H1 (cell line): ENCODE measurements at regions not wholly inside any gene's neighbourhood (a gene's known extent, or its start where the extent isn't known, plus 50 kb on each side); places are given as distances from the start of the nearest gene placed in this dataset.

Source experiments
- CTCF ChIA-PET: fragments of 300-600 bp; sonication (Branson Sonifier 250); formaldehyde crosslinking; loops from one replicate; lab custom pipeline; 2021; ENCODE audit not compliant: partially characterized antibody; lab: Charles Lee
- POLR2A ChIA-PET: fragments of 300-600 bp; sonication (Branson Sonifier 250); formaldehyde crosslinking; loops from one replicate; lab custom pipeline; 2021; ENCODE audit warnings: inconsistent platforms; ENCODE audit not compliant: partially characterized antibody; lab: Charles Lee
- DNase-seq, 2 experiments: peaks; one replicate each; pipeline versions ENCODE4 v3.0.0 to v3.0.0-alpha.2; 2010 to 2022; ENCODE audit warnings: low spot score in 2 of 2, low read depth in 1 of 2, mixed read lengths in 1 of 2
- FAIRE-seq: peaks from 2 replicates; lab custom pipeline; 2011; peaks lifted over from hg19 to GRCh38; lab: Jason Lieb, UNC
- H2AFZ ChIP-seq: 2 replicates; pipeline ENCODE4 v1.8.1; 2012; ENCODE audit warnings: low read length, inconsistent platforms
- H2AK5ac ChIP-seq: 2 replicates; pipeline ENCODE4 v1.6.1; 2013; ENCODE audit warnings: low read depth, low read length
- H2BK120ac ChIP-seq: replicated peaks from 2 replicates; pipeline ENCODE3; 2013; ENCODE audit warnings: low read depth, low read length, inconsistent platforms
- H2BK12ac ChIP-seq: 2 replicates; pipeline ENCODE4 v1.6.1; 2013; ENCODE audit warnings: low read depth, low read length
- H2BK15ac ChIP-seq: 2 replicates; pipeline ENCODE4 v1.6.1; 2013; ENCODE audit warnings: low read length
- H2BK20ac ChIP-seq: 2 replicates; pipeline ENCODE4 v1.6.1; 2013; ENCODE audit warnings: low read length
- H2BK5ac ChIP-seq: 2 replicates; pipeline ENCODE4 v1.6.1; 2013; ENCODE audit warnings: low read depth, low read length
- H3K14ac ChIP-seq: 2 replicates; pipeline ENCODE4 v1.6.1; 2013; ENCODE audit warnings: inconsistent platforms; ENCODE audit not compliant: insufficient read length
- H3K18ac ChIP-seq: 2 replicates; pipeline ENCODE4 v1.6.1; 2013; ENCODE audit warnings: low read length; ENCODE audit errors: extremely low read depth
- H3K23ac ChIP-seq: 2 replicates; pipeline ENCODE4 v1.6.1; 2013; ENCODE audit warnings: inconsistent platforms; ENCODE audit not compliant: insufficient read length
- H3K23me2 ChIP-seq: 2 replicates; pipeline ENCODE4 v1.6.1; 2013; ENCODE audit warnings: low read depth, low read length
- H3K27ac ChIP-seq: 2 replicates; pipeline ENCODE4 v1.6.1; 2011; ENCODE audit warnings: low read depth, low read length, inconsistent platforms
- H3K27me3 ChIP-seq, 4 experiments: replicated peaks in 1 of 4; 1 replicate in 1 of 4; 2 replicates in 3 of 4; pipeline versions ENCODE4 v1.6.1 to v1.8.1; 2011 to 2013; ENCODE audit warnings: low read length in 3 of 4, mild to moderate bottlenecking in 3 of 4, inconsistent platforms in 2 of 4, mixed read lengths in 2 of 4, moderate library complexity in 1 of 4; ENCODE audit not compliant: control insufficient read depth in 3 of 4, insufficient read depth in 3 of 4; ENCODE audit errors: extremely low read depth in 1 of 4
- H3K36me3 ChIP-seq, 4 experiments: 2 replicates each; pipeline versions ENCODE4 v1.6.1 to v1.8.1; 2011 to 2013; ENCODE audit warnings: mild to moderate bottlenecking in 4 of 4, low read length in 3 of 4, moderate library complexity in 2 of 4, control low read depth in 1 of 4, inconsistent platforms in 1 of 4; ENCODE audit not compliant: insufficient read depth in 4 of 4, control insufficient read depth in 2 of 4
- H3K4ac ChIP-seq: replicated peaks from 2 replicates; pipeline ENCODE3; 2013; ENCODE audit warnings: low read length, low read depth, mixed read lengths, inconsistent platforms; ENCODE audit not compliant: insufficient read length
- H3K4me1 ChIP-seq, 4 experiments: replicated peaks in 1 of 4; 1 replicate in 1 of 4; 2 replicates in 3 of 4; pipeline versions ENCODE4 v1.6.1 to v1.8.1; 2011 to 2013; ENCODE audit warnings: low read length in 3 of 4, inconsistent platforms in 2 of 4, mixed read lengths in 1 of 4; ENCODE audit not compliant: insufficient read depth in 4 of 4, control insufficient read depth in 3 of 4
- H3K4me2 ChIP-seq, 2 experiments: 2 replicates each; pipeline versions ENCODE4 v1.6.1 to v1.8.1; 2011 to 2013; ENCODE audit warnings: low read depth in 2 of 2, low read length in 2 of 2, control low read depth in 1 of 2, inconsistent platforms in 1 of 2, mild to moderate bottlenecking in 1 of 2; ENCODE audit not compliant: insufficient read depth in 1 of 2
- H3K4me3 ChIP-seq, 4 experiments: fragments of 200-600, 300-600 bp in 1 of 4; sonication (generic), shearing (Covaris generic), sonication (Bioruptor Twin) in 1 of 4; 2 replicates each; pipeline versions ENCODE4 v1.5.1 to v1.8.1; 2011 to 2016; ENCODE audit warnings: low read length in 4 of 4, low read depth in 3 of 4, control low read depth in 2 of 4, inconsistent platforms in 2 of 4, mild to moderate bottlenecking in 2 of 4, mixed read lengths in 1 of 4, moderate library complexity in 1 of 4; ENCODE audit not compliant: insufficient read depth in 2 of 4; ENCODE audit errors: extremely low read depth in 1 of 4
- H3K56ac ChIP-seq: replicated peaks from 2 replicates; pipeline ENCODE3; 2013; ENCODE audit warnings: low read depth, mild to moderate bottlenecking, mixed read lengths, low read length, inconsistent platforms; ENCODE audit not compliant: insufficient read length
- H3K79me1 ChIP-seq: 2 replicates; pipeline ENCODE4 v1.6.1; 2013; ENCODE audit warnings: low read depth, low read length, control low read depth
- H3K79me2 ChIP-seq, 2 experiments: 2 replicates each; pipeline versions ENCODE4 v1.6.1 to v1.8.1; 2012 to 2013; ENCODE audit warnings: low read length in 2 of 2, mild to moderate bottlenecking in 2 of 2, inconsistent platforms in 1 of 2; ENCODE audit not compliant: insufficient read depth in 2 of 2, control insufficient read depth in 1 of 2
- H3K9ac ChIP-seq, 4 experiments: replicated peaks in 1 of 4; 1 replicate in 1 of 4; 2 replicates in 3 of 4; pipeline versions ENCODE4 v1.6.1 to v1.8.1; 2011 to 2013; ENCODE audit warnings: low read depth in 3 of 4, low read length in 3 of 4, control low read depth in 2 of 4, mild to moderate bottlenecking in 2 of 4, moderate library complexity in 2 of 4, inconsistent platforms in 1 of 4; ENCODE audit errors: extremely low read depth in 1 of 4
- H3K9me3 ChIP-seq, 2 experiments: 2 replicates each; pipeline versions ENCODE4 v1.6.1 to v1.8.1; 2012 to 2013; ENCODE audit warnings: mild to moderate bottlenecking in 2 of 2, moderate library complexity in 2 of 2, control low read depth in 1 of 2, inconsistent platforms in 1 of 2, low read depth in 1 of 2, low read length in 1 of 2, mixed read lengths in 1 of 2; ENCODE audit not compliant: insufficient read depth in 2 of 2
- H4K20me1 ChIP-seq, 2 experiments: replicated peaks in 1 of 2; 2 replicates each; pipeline versions ENCODE3 to v1.8.1; 2011 to 2013; ENCODE audit warnings: inconsistent platforms in 2 of 2, low read length in 2 of 2, mild to moderate bottlenecking in 1 of 2; ENCODE audit not compliant: insufficient read depth in 2 of 2, control insufficient read depth in 1 of 2
- H4K5ac ChIP-seq: 2 replicates; pipeline ENCODE4 v1.6.1; 2013; ENCODE audit warnings: low read length, low read depth, mixed read lengths, inconsistent platforms; ENCODE audit not compliant: insufficient read length
- H4K8ac ChIP-seq: 2 replicates; pipeline ENCODE4 v1.8.0; 2013; ENCODE audit warnings: mild to moderate bottlenecking, moderate library complexity, low read length, inconsistent platforms; ENCODE audit not compliant: insufficient read depth; ENCODE audit errors: extremely low read depth
- H4K91ac ChIP-seq: replicated peaks from 2 replicates; pipeline ENCODE3; 2013; ENCODE audit warnings: low read length, mixed read lengths, inconsistent platforms; ENCODE audit not compliant: insufficient read length
- EGR1 ChIP-seq: IDR thresholded peaks from 2 replicates; pipeline ENCODE4 v1.6.1; 2011; ENCODE audit warnings: low read depth, low read length, borderline replicate concordance
- WGBS, 2 experiments: shearing (Covaris generic) in 1 of 2; methylation state at CpG; one replicate each; pipeline versions ENCODE4 v1.1.6 to v1.1.7; 2013 to 2015; ENCODE audit warnings: low lambda C conversion rate in 2 of 2, mixed read lengths in 2 of 2, inconsistent platforms in 1 of 2, low coverage in 1 of 2, missing lambda C conversion rate in 1 of 2; ENCODE audit not compliant: insufficient replicate concordance in 2 of 2, insufficient coverage in 1 of 2, insufficient read length in 1 of 2; ENCODE audit errors: extremely low coverage in 1 of 2, missing lambda C conversion rate in 1 of 2; 5-methylcytosine and 5-hydroxymethylcytosine counted together

- POLR2A ChIA-PET: no interaction called here
Measured at GRCh38 chr2:21746499-21746898, 622.7 kb downstream of the TDRD15 start.

More at GRCh38 chr2:21746499-21746898, 622.7 kb downstream of the TDRD15 start:
- no peak overlapping the region for H3K23ac ChIP-seq
- no peak overlapping the region for H4K5ac ChIP-seq
- no peak overlapping the region for H3K14ac ChIP-seq
- H3K4me1 ChIP-seq: no peaks in the 10 kb centered on the region
- H3K79me1 ChIP-seq: no peaks in the 10 kb centered on the region
- H2BK15ac ChIP-seq: no peak overlapping the region
- H3K9ac ChIP-seq: no peak overlapping the region
- H4K8ac ChIP-seq: no peak overlapping the region
- no peaks in the 10 kb centered on the region for H3K23me2 ChIP-seq
- H3K27ac ChIP-seq: no peak overlapping the region
- FAIRE-seq (no peak), DNase-seq (no peak)
- no peak overlapping the region for H2BK12ac ChIP-seq
- no peak overlapping the region for H2BK120ac ChIP-seq
- no peak overlapping the region for H2BK5ac ChIP-seq
- H3K4me3 ChIP-seq: no peak overlapping the region
- H2BK20ac ChIP-seq: no peak overlapping the region
- H3K79me2 ChIP-seq: no peaks in the 10 kb centered on the region
- no peak overlapping the region for H3K4ac ChIP-seq
- H3K36me3 ChIP-seq: no peaks in the 10 kb centered on the region
- H2AFZ ChIP-seq: no peak overlapping the region
- no peaks in the 10 kb centered on the region for H4K20me1 ChIP-seq
- TF ChIP-seq EGR1: no peak
- H3K9me3 ChIP-seq: no peaks in the 10 kb centered on the region; a peak in 1 of 4 replicates
- 94% methylated on average over 3 of the region's 3 CpGs; no CpG with 5 or more reads in 1 of the 2 experiments for whole genome bisulfite sequencing, 2 experiments
- H2AK5ac ChIP-seq: no peak overlapping the region
- CTCF ChIA-PET: interaction anchor here (0.8 kb wide), 1 partner anchor 8 kb away, joined by 3 read pairs; no protein-coding TSS in a partner anchor
- no peak overlapping the region for H3K4me2 ChIP-seq
- H3K27me3 ChIP-seq: no peaks in the 10 kb centered on the region
- H3K18ac ChIP-seq: no peak overlapping the region
- no peak overlapping the region for H3K56ac ChIP-seq
- H4K91ac ChIP-seq: no peak overlapping the region
